ENCODE measurements at regions not wholly inside any gene's neighbourhood (a gene's known extent, or its start where the extent isn't known, plus 50 kb on each side); places are given as distances from the start of the nearest gene placed in this dataset.

- no peak for TF ChIP-seq RXRA (IDR thresholded peaks at IDR 0.05)
- no peak for TF ChIP-seq MAX (IDR thresholded peaks at IDR 0.05)
- TF ChIP-seq FOXA1 (IDR thresholded peaks at IDR 0.05), result no peak
- no peak for TF ChIP-seq CTCF (IDR thresholded peaks at IDR 0.05; ENCODE audit: low read depth, low read length, missing input control)
- no peak for TF ChIP-seq GABPA (IDR thresholded peaks at IDR 0.05 in 1 of 2, conservative IDR thresholded peaks at IDR 0.05 in 1 of 2)
- TF ChIP-seq YY1 (IDR thresholded peaks at IDR 0.05), result no peak
- TF ChIP-seq SP1 (IDR thresholded peaks at IDR 0.05), result no peak
- TF ChIP-seq ZBTB33 (IDR thresholded peaks at IDR 0.05), result no peak
- no peak for TF ChIP-seq TAF1 (conservative IDR thresholded peaks at IDR 0.05)
- no peak for TF ChIP-seq REST (IDR thresholded peaks at IDR 0.05)
These were observed 142.9 kb upstream of the OLIG3 start for GRCh38 chr6:137637121-137637520.
